Neural cell (in vitro differentiated cells): ENCODE measurements at regions not wholly inside any gene's neighbourhood (a gene's known extent, or its start where the extent isn't known, plus 50 kb on each side); places are given as distances from the start of the nearest gene placed in this dataset.

Source experiments
- H2AFZ ChIP-seq: fragments of 200-600, 300-800 bp; sonication (generic), shearing (Covaris generic); 2 replicates; pipeline ENCODE4 v1.6.0; 2014; ENCODE audit warnings: low read depth, mild to moderate bottlenecking, antibody characterized with exemption, low read length, moderate library complexity
- H3F3A ChIP-seq: fragments of 200-600 bp; shearing (Covaris generic); 2 replicates; pipeline ENCODE4 v1.6.1; 2016; ENCODE audit warnings: mild to moderate bottlenecking, moderate library complexity, mixed read lengths, antibody characterized with exemption, low read length; ENCODE audit not compliant: insufficient read depth, poor library complexity, severe bottlenecking
- H3K27ac ChIP-seq: fragments of 200-600, 300-800 bp; sonication (generic), shearing (Covaris generic); 2 replicates; pipeline ENCODE4 v1.5.1; 2014; ENCODE audit warnings: mild to moderate bottlenecking, low read length, moderate library complexity
- H3K27me3 ChIP-seq: fragments of 300-800, 200-600 bp; sonication (generic), shearing (Covaris generic); 2 replicates; pipeline ENCODE4 v1.6.0; 2014; ENCODE audit warnings: mild to moderate bottlenecking, low read depth, low read length, moderate library complexity; ENCODE audit not compliant: insufficient read depth
- H3K36me3 ChIP-seq: fragments of 300-800, 200-600 bp; sonication (generic), shearing (Covaris generic); 2 replicates; pipeline ENCODE4 v1.5.1; 2014; ENCODE audit warnings: mild to moderate bottlenecking, antibody characterized with exemption, low read length, moderate library complexity; ENCODE audit not compliant: insufficient read depth
- H3K4me2 ChIP-seq: fragments of 300-800, 200-600 bp; sonication (generic), shearing (Covaris generic); 2 replicates; pipeline ENCODE4 v1.6.0; 2014; ENCODE audit warnings: mild to moderate bottlenecking, low read length
- H3K4me3 ChIP-seq: fragments of 300-800, 200-600 bp; sonication (generic), shearing (Covaris generic); 2 replicates; pipeline ENCODE4 v1.5.1; 2014; ENCODE audit warnings: mild to moderate bottlenecking, low read length, moderate library complexity
- H3K79me2 ChIP-seq: fragments of 200-600 bp; shearing (Covaris generic); replicated peaks from 2 replicates; pipeline ENCODE4 v1.6.0; 2014; ENCODE audit warnings: mild to moderate bottlenecking, low read length, moderate library complexity; ENCODE audit not compliant: insufficient read depth
- H3K9ac ChIP-seq: fragments of 300-800, 200-600 bp; sonication (generic), shearing (Covaris generic); 2 replicates; pipeline ENCODE4 v1.6.1; 2016; ENCODE audit warnings: mild to moderate bottlenecking, low read length, mixed read lengths
- H3K9me2 ChIP-seq: fragments of 200-600 bp; shearing (Covaris generic); 2 replicates; pipeline ENCODE4 v1.6.1; 2016; ENCODE audit warnings: mild to moderate bottlenecking, low read length, mixed read lengths; ENCODE audit not compliant: insufficient read depth
- H3K9me3 ChIP-seq: fragments of 200-600, 300-800 bp; sonication (generic), shearing (Covaris generic); 2 replicates; pipeline ENCODE4 v1.6.1; 2016; ENCODE audit warnings: mild to moderate bottlenecking, mixed run types, low read length, moderate library complexity, mixed read lengths
- H4K20me1 ChIP-seq: fragments of 200-600 bp; shearing (Covaris generic); 2 replicates; pipeline ENCODE4 v1.6.1; 2016; ENCODE audit warnings: mild to moderate bottlenecking, mixed run types; ENCODE audit not compliant: insufficient read depth
- CTCF ChIP-seq: fragments of 450-650 bp; IDR thresholded peaks from 2 replicates; pipeline ENCODE4 v1.5.1; 2014; ENCODE audit warnings: antibody characterized with exemption, mild to moderate bottlenecking, moderate library complexity; ENCODE audit not compliant: poor library complexity, severe bottlenecking
- EP300 ChIP-seq: fragments of 450-650 bp; conservative IDR thresholded peaks from 2 replicates; pipeline ENCODE4 v1.6.1; 2014; ENCODE audit warnings: antibody characterized with exemption, mild to moderate bottlenecking, moderate library complexity; ENCODE audit not compliant: poor library complexity, severe bottlenecking
- EZH2 ChIP-seq: fragments of 200-600, 300-800 bp; shearing (Covaris generic), sonication (generic); IDR thresholded peaks from 2 replicates; pipeline ENCODE4 v1.6.1; 2014; ENCODE audit warnings: antibody characterized with exemption, low read length, borderline replicate concordance, mild to moderate bottlenecking; ENCODE audit not compliant: insufficient read depth, poor library complexity, severe bottlenecking
- MXI1 ChIP-seq: fragments of 450-650 bp; conservative IDR thresholded peaks from 2 replicates; pipeline ENCODE4 v1.6.1; 2014; ENCODE audit warnings: antibody characterized with exemption, mild to moderate bottlenecking; ENCODE audit not compliant: poor library complexity, severe bottlenecking
- POLR2AphosphoS5 ChIP-seq: IDR thresholded peaks from 2 replicates; pipeline ENCODE4 v1.6.1; 2012
- RAD21 ChIP-seq: fragments of 450-650 bp; conservative IDR thresholded peaks from 2 replicates; pipeline ENCODE4 v1.6.1; 2014; ENCODE audit warnings: antibody characterized with exemption, mild to moderate bottlenecking, moderate library complexity
- REST ChIP-seq: IDR thresholded peaks from 2 replicates; pipeline ENCODE4 v1.6.1; 2012; ENCODE audit warnings: borderline replicate concordance
- SMC3 ChIP-seq: fragments of 450-650 bp; conservative IDR thresholded peaks from 2 replicates; pipeline ENCODE4 v1.6.1; 2014; ENCODE audit warnings: antibody characterized with exemption, mild to moderate bottlenecking, moderate library complexity; ENCODE audit not compliant: poor library complexity
- TAF1 ChIP-seq: IDR thresholded peaks from 2 replicates; pipeline ENCODE4 v1.6.1; 2012; ENCODE audit warnings: low read depth

GRCh38 chr2:125107446-125107845 is 1082.4 kb downstream of the CNTNAP5 start:
- no peak overlapping the region for H3K9ac ChIP-seq
- H2AFZ ChIP-seq: no peak overlapping the region
- H3K4me3 ChIP-seq: no peak overlapping the region
- no peaks in the 10 kb centered on the region for H4K20me1 ChIP-seq
- no peak overlapping the region for H3K27ac ChIP-seq
- no peaks in the 10 kb centered on the region for H3F3A ChIP-seq
- no peaks in the 10 kb centered on the region for H3K36me3 ChIP-seq
- H3K27me3 ChIP-seq: no peaks in the 10 kb centered on the region
- no peak overlapping the region for H3K4me2 ChIP-seq
- TF ChIP-seq MXI1 (no peak), POLR2AphosphoS5 (no peak), CTCF (no peak), TAF1 (no peak), RAD21 (no peak)
- no peaks in the 10 kb centered on the region for H3K79me2 ChIP-seq
- no peaks in the 10 kb centered on the region for H3K9me2 ChIP-seq
- H3K9me3 ChIP-seq: no peaks in the 10 kb centered on the region

- Histone ChIP-seq H3K27ac (no peak overlapping the region), H3K27me3 (no peaks in the 10 kb centered on the region), H3K9me2 (no peaks in the 10 kb centered on the region), H3K9me3 (no peaks in the 10 kb centered on the region), H3K9ac (no peak overlapping the region), H4K20me1 (no peaks in the 10 kb centered on the region), H3K36me3 (no peaks in the 10 kb centered on the region), H3K4me2 (no peak overlapping the region), H2AFZ (no peak overlapping the region), H3F3A (no peaks in the 10 kb centered on the region), H3K4me3 (no peak overlapping the region), H3K79me2 (no peaks in the 10 kb centered on the region)
- TF ChIP-seq CTCF (no peak), RAD21 (no peak), TAF1 (no peak), MXI1 (no peak), EP300 (no peak), POLR2AphosphoS5 (no peak), SMC3 (no peak), REST (no peak), EZH2 (no peak)
Observed at GRCh38 chr2:125108251-125108650, 1083.2 kb downstream of the CNTNAP5 start.
